B cell (primary cell): ENCODE measurements at regions not wholly inside any gene's neighbourhood (a gene's known extent, or its start where the extent isn't known, plus 50 kb on each side); places are given as distances from the start of the nearest gene placed in this dataset.

Source experiments
- ATAC-seq: fragments of 200-7000 bp; cut with Tn5 transposase; one replicate; pipeline ENCODE4 v1.10.0; 2021; ENCODE audit warnings: low read depth, mild to moderate bottlenecking, moderate number of reproducible peaks, moderate library complexity
- CTCF ChIA-PET: fragments of 350-600 bp; sonication (Branson Sonifier 250); formaldehyde crosslinking; loops from one replicate; lab custom pipeline; 2021; ENCODE audit warnings: antibody characterized with exemption, inconsistent platforms; lab: Charles Lee
- POLR2A ChIA-PET: fragments of 350-600 bp; sonication (Branson Sonifier 250); formaldehyde crosslinking; loops from one replicate; lab custom pipeline; 2021; ENCODE audit warnings: antibody characterized with exemption; lab: Charles Lee
- DNase-seq: peaks from one replicate; pipeline ENCODE4 v3.0.0; 2013
- H2AFZ ChIP-seq: 2 replicates; pipeline ENCODE4 v1.6.1; 2012; ENCODE audit warnings: mild to moderate bottlenecking, low read depth, low read length; ENCODE audit not compliant: insufficient read depth, poor library complexity, severe bottlenecking
- H3K27ac ChIP-seq, 2 donors: 1 replicate in 1 of 2; 2 replicates in 1 of 2; pipeline ENCODE4 v1.5.1; 2012 to 2013; ENCODE audit warnings: low read length in 2 of 2, mild to moderate bottlenecking in 2 of 2, moderate library complexity in 1 of 2
- H3K27me3 ChIP-seq, 4 experiments: fragments of 200-600 bp in 1 of 4; sonication (generic) in 1 of 4; replicated peaks in 1 of 4; 1 replicate in 2 of 4; 2 replicates in 2 of 4; pipeline versions ENCODE4 v1.6.1 to v1.7.0; 2013 to 2016; ENCODE audit warnings: low read length in 3 of 4, mild to moderate bottlenecking in 2 of 4, mixed read lengths in 1 of 4, moderate library complexity in 1 of 4; ENCODE audit not compliant: insufficient read depth in 4 of 4, control insufficient read depth in 3 of 4; ENCODE audit errors: control extremely low read depth in 1 of 4
- H3K36me3 ChIP-seq, 2 experiments: replicated peaks in 1 of 2; 1 replicate in 1 of 2; 2 replicates in 1 of 2; pipeline versions ENCODE4 v1.6.1 to v1.7.1; 2013; ENCODE audit warnings: low read length in 1 of 2; ENCODE audit not compliant: insufficient read depth in 2 of 2, control insufficient read depth in 1 of 2; ENCODE audit errors: control extremely low read depth in 1 of 2, extremely low read depth in 1 of 2
- H3K4me1 ChIP-seq, 2 donors: fragments of 200-600 bp in 1 of 2; sonication (generic) in 1 of 2; 1 replicate in 1 of 2; 2 replicates in 1 of 2; pipeline versions ENCODE4 v1.5.1 to v1.6.1; 2013 to 2017; ENCODE audit warnings: low read length in 2 of 2; ENCODE audit not compliant: control insufficient read depth in 2 of 2, insufficient read depth in 2 of 2
- H3K4me2 ChIP-seq: replicated peaks from 2 replicates; pipeline ENCODE3; 2012; ENCODE audit warnings: mild to moderate bottlenecking, low read depth, low read length; ENCODE audit not compliant: poor library complexity, severe bottlenecking
- H3K4me3 ChIP-seq, 5 experiments: fragments of 200-600 bp in 1 of 5; sonication (generic) in 1 of 5; 1 replicate in 3 of 5; 2 replicates in 2 of 5; pipeline versions ENCODE4 v1.5.1 to v1.7.0; 2011 to 2016; ENCODE audit warnings: low read length in 4 of 5, mild to moderate bottlenecking in 4 of 5, low read depth in 2 of 5, control low read depth in 1 of 5, moderate library complexity in 1 of 5; ENCODE audit not compliant: insufficient read depth in 1 of 5; ENCODE audit errors: control extremely low read depth in 1 of 5, extremely low read depth in 1 of 5
- H3K79me2 ChIP-seq: fragments of 200-600 bp; sonication (generic); one replicate; pipeline ENCODE4 v1.6.0; 2016; ENCODE audit warnings: low read length; ENCODE audit not compliant: control insufficient read depth, insufficient read depth
- H3K9ac ChIP-seq: fragments of 200-600 bp; sonication (generic); 2 replicates; pipeline ENCODE4 v1.6.1; 2017; ENCODE audit warnings: mild to moderate bottlenecking, low read length, moderate library complexity
- H3K9me3 ChIP-seq, 3 donors: one replicate each; pipeline versions ENCODE4 v1.6.1 to v1.7.1; 2013; ENCODE audit warnings: low read length in 2 of 3; ENCODE audit not compliant: control insufficient read depth in 2 of 3, insufficient read depth in 1 of 3; ENCODE audit errors: control extremely low read depth in 1 of 3
- H4K20me1 ChIP-seq: 2 replicates; pipeline ENCODE4 v1.6.0; 2012; ENCODE audit warnings: mild to moderate bottlenecking, low read length; ENCODE audit not compliant: insufficient read depth, control insufficient read depth, poor library complexity, severe bottlenecking
- H3K27ac Mint-ChIP-seq: one replicate; pipeline ENCODE4 v1.8.0; 2021; ENCODE audit warnings: mixed read lengths
- H3K27me3 Mint-ChIP-seq: one replicate; pipeline ENCODE4 v1.8.0; 2021; ENCODE audit warnings: mixed read lengths
- H3K4me1 Mint-ChIP-seq: one replicate; pipeline ENCODE4 v1.8.0; 2021; ENCODE audit warnings: mixed read lengths
- H3K4me3 Mint-ChIP-seq: one replicate; pipeline ENCODE4 v1.8.0; 2021; ENCODE audit warnings: mixed read lengths
- H3K9me3 Mint-ChIP-seq: one replicate; pipeline ENCODE4 v1.8.0; 2022; ENCODE audit warnings: mixed read lengths; ENCODE audit not compliant: insufficient read depth
- EZH2 ChIP-seq: IDR thresholded peaks from 2 replicates; pipeline ENCODE4 v1.6.1; 2012; ENCODE audit warnings: borderline replicate concordance, low read depth, mild to moderate bottlenecking, moderate library complexity, low read length; ENCODE audit not compliant: insufficient read depth, poor library complexity, severe bottlenecking
- WGBS: methylation state at CpG from one replicate; pipeline ENCODE4 v1.1.5; 2013; ENCODE audit warnings: missing lambda C conversion rate; ENCODE audit not compliant: insufficient coverage; 5-methylcytosine and 5-hydroxymethylcytosine counted together
- intact Hi-C: fragments of 100-400 bp; cut with micrococcal nuclease; formaldehyde crosslinking; loops from one replicate; pipeline ENCODE4 v1.10.0; 2022
- TF ChIP-seq, protein P1 (sequence below): fragments of 200-600 bp; IDR thresholded peaks from one replicate; pipeline ENCODE4 v1.8.0; 2022; ENCODE audit warnings: antibody characterized with exemption, mild to moderate bottlenecking

DNA sequence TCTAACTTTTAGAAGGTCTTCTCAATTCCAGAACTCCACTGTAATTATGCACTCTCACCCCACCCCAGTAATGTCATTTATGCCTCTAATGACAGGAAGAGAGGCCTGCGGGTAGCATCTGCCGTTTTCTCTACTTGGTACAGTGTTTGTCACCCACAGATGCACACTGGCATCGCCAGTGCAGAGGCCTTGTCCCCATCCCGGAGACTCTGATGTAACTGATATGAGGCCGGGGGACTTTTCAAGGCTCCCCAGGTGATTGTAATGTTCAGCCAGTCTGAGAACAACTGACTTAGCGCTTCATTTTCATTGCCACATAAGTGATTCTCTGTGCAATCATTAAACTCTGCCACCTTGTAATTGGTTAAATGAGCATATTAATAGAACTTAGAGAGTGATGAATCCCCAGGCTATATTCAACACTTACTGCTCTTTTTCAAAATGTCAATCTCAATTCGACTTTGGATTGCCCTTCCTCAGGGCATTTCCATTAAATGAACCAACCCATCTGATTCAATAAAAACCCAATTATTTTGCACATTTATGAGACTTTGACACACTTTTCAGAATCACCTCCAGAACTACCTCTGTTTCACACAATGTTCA lies 113.2 kb downstream of the HERPUD2 start:
- intact Hi-C loops: no loop called here
- no peak for ATAC-seq

DNA sequence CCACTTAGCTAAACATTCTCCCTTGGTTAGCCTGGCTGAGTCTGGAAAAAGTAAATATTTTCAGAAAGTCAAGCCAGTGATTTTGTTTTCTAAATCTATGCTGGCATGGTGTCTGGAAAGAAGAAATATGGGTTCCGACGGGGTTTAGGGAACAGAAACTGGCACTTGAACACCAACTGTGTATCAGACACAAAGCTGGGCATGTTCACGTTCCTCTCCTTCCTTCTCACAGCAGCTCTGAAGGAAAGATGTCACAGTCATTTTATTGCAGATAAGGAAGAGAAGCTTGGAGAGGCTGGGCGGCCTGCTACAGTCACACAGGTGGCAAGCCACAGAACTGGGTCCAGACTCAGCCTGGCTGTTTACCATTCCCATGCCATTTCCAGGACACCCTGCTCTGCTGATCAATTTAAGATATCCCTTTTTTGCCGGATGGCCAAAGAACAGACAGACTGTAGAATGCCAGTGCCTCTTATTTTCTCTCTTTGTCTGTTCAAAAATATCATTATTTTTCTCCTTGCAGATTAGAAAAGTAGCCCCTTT lies 118.8 kb downstream of the HERPUD2 start:
- Mint-ChIP-seq H3K27me3 (peaks cover 6% of the 10 kb centered on the region), H3K4me3 (no peak overlapping the region), H3K9me3 (no peaks in the 10 kb centered on the region), H3K27ac (no peak overlapping the region), H3K4me1 (peaks cover 21% of the 10 kb centered on the region)
- intact Hi-C loops: no loop called here
- H3K4me3 ChIP-seq: no peak overlapping the region
- no peak overlapping the region for H3K27ac ChIP-seq
- H3K4me2 ChIP-seq: no peak overlapping the region
- no peaks in the 10 kb centered on the region for H4K20me1 ChIP-seq
- H3K36me3 ChIP-seq: no peaks in the 10 kb centered on the region
- CTCF ChIA-PET: no interaction called here
- H2AFZ ChIP-seq: no peak overlapping the region
- H3K27me3 ChIP-seq: no peaks in the 10 kb centered on the region
- POLR2A ChIA-PET: no interaction called here
- DNase-seq (peak; percentile 12), ATAC-seq (no peak)
- no peaks in the 10 kb centered on the region for H3K79me2 ChIP-seq
- H3K9ac ChIP-seq: no peak overlapping the region
- peaks cover 9 to 22% of the 10 kb centered on the region in 2 donors for H3K4me1 ChIP-seq
- TF ChIP-seq EZH2: no peak
- TF ChIP-seq, protein P1, sequence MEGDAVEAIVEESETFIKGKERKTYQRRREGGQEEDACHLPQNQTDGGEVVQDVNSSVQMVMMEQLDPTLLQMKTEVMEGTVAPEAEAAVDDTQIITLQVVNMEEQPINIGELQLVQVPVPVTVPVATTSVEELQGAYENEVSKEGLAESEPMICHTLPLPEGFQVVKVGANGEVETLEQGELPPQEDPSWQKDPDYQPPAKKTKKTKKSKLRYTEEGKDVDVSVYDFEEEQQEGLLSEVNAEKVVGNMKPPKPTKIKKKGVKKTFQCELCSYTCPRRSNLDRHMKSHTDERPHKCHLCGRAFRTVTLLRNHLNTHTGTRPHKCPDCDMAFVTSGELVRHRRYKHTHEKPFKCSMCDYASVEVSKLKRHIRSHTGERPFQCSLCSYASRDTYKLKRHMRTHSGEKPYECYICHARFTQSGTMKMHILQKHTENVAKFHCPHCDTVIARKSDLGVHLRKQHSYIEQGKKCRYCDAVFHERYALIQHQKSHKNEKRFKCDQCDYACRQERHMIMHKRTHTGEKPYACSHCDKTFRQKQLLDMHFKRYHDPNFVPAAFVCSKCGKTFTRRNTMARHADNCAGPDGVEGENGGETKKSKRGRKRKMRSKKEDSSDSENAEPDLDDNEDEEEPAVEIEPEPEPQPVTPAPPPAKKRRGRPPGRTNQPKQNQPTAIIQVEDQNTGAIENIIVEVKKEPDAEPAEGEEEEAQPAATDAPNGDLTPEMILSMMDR: no peak
- H3K9me3 ChIP-seq: no peaks in the 10 kb centered on the region
- 73% methylated on average over 3 of the region's 5 CpGs for WGBS

More for the DNA sequence above, 113.2 kb downstream of the HERPUD2 start:
- ChIA-PET POLR2A (no interaction called here), CTCF (no interaction called here)
- no peak overlapping the region for H3K4me3 ChIP-seq
- no peaks in the 10 kb centered on the region for H4K20me1 ChIP-seq
- H3K4me1 ChIP-seq: no peaks in the 10 kb centered on the region
- Mint-ChIP-seq H3K4me1 (no peaks in the 10 kb centered on the region), H3K4me3 (no peak overlapping the region), H3K9me3 (no peaks in the 10 kb centered on the region), H3K27me3 (peaks cover 18% of the 10 kb centered on the region), H3K27ac (no peak overlapping the region)
- no peak for DNase-seq
- no peak overlapping the region for H2AFZ ChIP-seq
- H3K79me2 ChIP-seq: no peaks in the 10 kb centered on the region
- 93% methylated on average over 6 of the region's 7 CpGs for WGBS
- no peak overlapping the region for H3K27ac ChIP-seq
- no peaks in the 10 kb centered on the region for H3K27me3 ChIP-seq
- no peaks in the 10 kb centered on the region for H3K9me3 ChIP-seq
- H3K4me2 ChIP-seq: no peak overlapping the region
- TF ChIP-seq EZH2: no peak
- TF ChIP-seq, protein P1: no peak
- H3K9ac ChIP-seq: no peak overlapping the region
- H3K36me3 ChIP-seq: no peaks in the 10 kb centered on the region
